Endodermal cell (in vitro differentiated cells): ENCODE measurements at regions not wholly inside any gene's neighbourhood (a gene's known extent, or its start where the extent isn't known, plus 50 kb on each side); places are given as distances from the start of the nearest gene placed in this dataset.

Experiments
- DNase-seq: peaks from one replicate; pipeline ENCODE4 v3.0.0-alpha.2; 2017
- H3K27ac ChIP-seq: 2 replicates; pipeline ENCODE4 v1.5.1; 2013; ENCODE audit warnings: mild to moderate bottlenecking, low read depth, low read length, moderate library complexity
- H3K27me3 ChIP-seq: 2 replicates; pipeline ENCODE4 v1.6.1; 2013; ENCODE audit warnings: mild to moderate bottlenecking, low read length, moderate library complexity; ENCODE audit not compliant: insufficient read depth, control insufficient read depth, poor library complexity, severe bottlenecking
- H3K36me3 ChIP-seq: 2 replicates; pipeline ENCODE4 v1.7.0; 2013; ENCODE audit warnings: mild to moderate bottlenecking, low read length, moderate library complexity; ENCODE audit not compliant: control insufficient read depth, insufficient read depth
- H3K4me1 ChIP-seq: one replicate; pipeline ENCODE4 v1.7.0; 2013; ENCODE audit warnings: low read length; ENCODE audit not compliant: control insufficient read depth, insufficient read depth
- H3K4me3 ChIP-seq: 2 replicates; pipeline ENCODE4 v1.5.1; 2013; ENCODE audit warnings: mild to moderate bottlenecking, low read length, moderate library complexity
- H3K9ac ChIP-seq: 2 replicates; pipeline ENCODE4 v1.6.1; 2013; ENCODE audit warnings: mild to moderate bottlenecking, low read length, moderate library complexity; ENCODE audit not compliant: poor library complexity, severe bottlenecking; ENCODE audit errors: extremely low read depth
- H3K9me3 ChIP-seq: 2 replicates; pipeline ENCODE4 v1.6.1; 2013; ENCODE audit warnings: mild to moderate bottlenecking, low read length, moderate library complexity; ENCODE audit not compliant: control insufficient read depth
- H3K27ac Mint-ChIP-seq: 2 replicates; pipeline ENCODE4 v1.8.0; 2020; ENCODE audit warnings: mixed read lengths
- H3K27me3 Mint-ChIP-seq: 2 replicates; pipeline ENCODE4 v1.8.0; 2021; ENCODE audit warnings: mild to moderate bottlenecking, mixed read lengths; ENCODE audit not compliant: insufficient read depth
- H3K36me3 Mint-ChIP-seq: 2 replicates; pipeline ENCODE4 v1.8.0; 2020; ENCODE audit warnings: low read depth, mixed read lengths
- H3K4me1 Mint-ChIP-seq: 2 replicates; pipeline ENCODE4 v1.8.0; 2020; ENCODE audit warnings: mixed read lengths
- H3K4me3 Mint-ChIP-seq: 2 replicates; pipeline ENCODE4 v1.8.0; 2020; ENCODE audit warnings: mild to moderate bottlenecking, moderate library complexity, mixed read lengths
- H3K9me3 Mint-ChIP-seq: 2 replicates; pipeline ENCODE4 v1.8.0; 2020; ENCODE audit warnings: mild to moderate bottlenecking, mixed read lengths
- CTCF ChIP-seq: fragments of 200-600 bp; sonication (generic); conservative IDR thresholded peaks from 2 replicates; pipeline ENCODE4 v1.5.0; 2021; ENCODE audit warnings: antibody characterized with exemption, mild to moderate bottlenecking
- WGBS, 2 experiments: methylation state at CpG; one replicate each; pipeline versions ENCODE4 v1.1.5 to v1.1.7; 2013; ENCODE audit warnings: missing lambda C conversion rate in 2 of 2, mixed read lengths in 1 of 2; ENCODE audit not compliant: insufficient coverage in 1 of 2, insufficient read length in 1 of 2; 5-methylcytosine and 5-hydroxymethylcytosine counted together

- H3K9me3 ChIP-seq = no peaks in the 10 kb centered on the region
- H3K27ac ChIP-seq = no peak overlapping the region
- no peak for DNase-seq
- H3K4me1 ChIP-seq = no peaks in the 10 kb centered on the region
- H3K27me3 ChIP-seq = no peaks in the 10 kb centered on the region
- TF ChIP-seq CTCF = peak; percentile 51
- H3K36me3 Mint-ChIP-seq = no peaks in the 10 kb centered on the region
- no peak overlapping the region for H3K27ac Mint-ChIP-seq
- H3K4me3 ChIP-seq = no peak overlapping the region
- H3K9ac ChIP-seq = no peak overlapping the region
- no peak overlapping the region for H3K4me3 Mint-ChIP-seq
- no peaks in the 10 kb centered on the region for H3K9me3 Mint-ChIP-seq
- peaks cover 7% of the 10 kb centered on the region for H3K27me3 Mint-ChIP-seq
- H3K4me1 Mint-ChIP-seq = no peaks in the 10 kb centered on the region
- no peaks in the 10 kb centered on the region for H3K36me3 ChIP-seq
- WGBS, 2 experiments = 82 to 87% methylated on average over 9 of the region's 9 CpGs
These were observed 102.3 kb upstream of the WNT4 start for GRCh38 chr1:22245100-22245650.

GRCh38 chr1:22245726-22246125, 102.8 kb upstream of the WNT4 start:
- WGBS, 2 experiments = 25 to 66% methylated on average over 2 to 8 of the region's 8 CpGs
- Mint-ChIP-seq H3K27ac (no peak overlapping the region), H3K4me3 (no peak overlapping the region), H3K4me1 (no peaks in the 10 kb centered on the region), H3K36me3 (no peaks in the 10 kb centered on the region), H3K9me3 (no peaks in the 10 kb centered on the region), H3K27me3 (peaks cover 7% of the 10 kb centered on the region)
- H3K36me3 ChIP-seq = no peaks in the 10 kb centered on the region
- no peak overlapping the region for H3K4me3 ChIP-seq
- H3K27ac ChIP-seq = no peak overlapping the region
- no peaks in the 10 kb centered on the region for H3K4me1 ChIP-seq
- TF ChIP-seq CTCF = no peak
- DNase-seq = no peak
- no peaks in the 10 kb centered on the region for H3K27me3 ChIP-seq
- H3K9me3 ChIP-seq = no peaks in the 10 kb centered on the region
- H3K9ac ChIP-seq = no peak overlapping the region

GRCh38 chr1:22246755-22247480, 104.0 kb upstream of the WNT4 start:
- H3K27me3 ChIP-seq = no peaks in the 10 kb centered on the region
- no peak for DNase-seq
- H3K4me3 ChIP-seq = no peak overlapping the region
- no peak for TF ChIP-seq CTCF
- WGBS, 2 experiments = 90 to 100% methylated on average over 1 to 3 of the region's 3 CpGs
- no peaks in the 10 kb centered on the region for H3K4me1 ChIP-seq
- H3K27me3 Mint-ChIP-seq = peaks cover 7% of the 10 kb centered on the region
- H3K9me3 ChIP-seq = no peaks in the 10 kb centered on the region
- H3K36me3 ChIP-seq = no peaks in the 10 kb centered on the region
- H3K9me3 Mint-ChIP-seq = no peaks in the 10 kb centered on the region
- H3K4me3 Mint-ChIP-seq = no peak overlapping the region
- no peak overlapping the region for H3K9ac ChIP-seq
- H3K4me1 Mint-ChIP-seq = no peaks in the 10 kb centered on the region
- H3K27ac ChIP-seq = no peak overlapping the region
- no peak overlapping the region for H3K27ac Mint-ChIP-seq
- no peaks in the 10 kb centered on the region for H3K36me3 Mint-ChIP-seq
